Activated CD4-positive, alpha-beta memory T cell treated with anti-CD3 and anti-CD28 coated beads, Interleukin-2, amount 10 ng/mL, durations not matched to agents 7 days and 5 days (primary cell): ENCODE measurements at regions not wholly inside any gene's neighbourhood (a gene's known extent, or its start where the extent isn't known, plus 50 kb on each side); places are given as distances from the start of the nearest gene placed in this dataset.
"Not testable (repeated sequence)": the region's sequence is repeated elsewhere in the genome, so short reads cannot be mapped to it uniquely, and the experiment has no call there.

Experiments used
- CTCF ChIA-PET: fragments of 350-600 bp; sonication (Branson Sonifier 250); formaldehyde crosslinking; loops from one replicate; lab custom pipeline; 2021; ENCODE audit warnings: antibody characterized with exemption, inconsistent platforms; lab: Charles Lee
- POLR2A ChIA-PET: fragments of 350-600 bp; sonication (Branson Sonifier 250); formaldehyde crosslinking; loops from one replicate; lab custom pipeline; 2021; ENCODE audit warnings: antibody characterized with exemption; lab: Charles Lee
- DNase-seq: peaks from one replicate; pipeline ENCODE4 v3.0.0-alpha.2; 2020
- H3K27ac Mint-ChIP-seq: one replicate; pipeline ENCODE4 v1.8.0; 2021; ENCODE audit warnings: mild to moderate bottlenecking, mixed read lengths
- H3K27me3 Mint-ChIP-seq: one replicate; pipeline ENCODE4 v1.8.0; 2021; ENCODE audit warnings: mixed read lengths
- H3K36me3 Mint-ChIP-seq: one replicate; pipeline ENCODE4 v1.8.0; 2021; ENCODE audit warnings: low read depth, mixed read lengths
- H3K4me1 Mint-ChIP-seq: one replicate; pipeline ENCODE4 v1.8.0; 2021; ENCODE audit warnings: mixed read lengths
- H3K4me3 Mint-ChIP-seq: one replicate; pipeline ENCODE4 v1.8.0; 2021; ENCODE audit warnings: mild to moderate bottlenecking, mixed read lengths
- H3K9me3 Mint-ChIP-seq: one replicate; pipeline ENCODE4 v1.8.0; 2021; ENCODE audit warnings: mixed read lengths

DNA sequence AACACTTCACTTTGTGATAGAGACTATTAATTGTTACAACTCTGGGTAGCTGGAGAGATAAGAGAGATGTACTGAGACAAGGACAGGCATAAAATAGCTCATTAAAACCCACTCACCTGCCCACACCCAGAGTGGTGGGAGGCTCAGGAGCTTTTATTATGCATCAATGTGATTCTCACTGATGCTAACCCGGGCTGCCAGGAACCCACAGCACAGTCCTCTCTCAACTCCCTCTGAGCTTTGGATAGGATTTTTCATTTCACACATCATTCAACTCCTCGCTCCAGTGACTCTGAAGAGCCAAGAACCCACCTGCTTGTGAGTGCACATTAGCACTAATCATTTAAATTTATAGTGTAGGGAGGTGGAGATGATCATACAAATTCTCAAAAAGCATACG is 827.9 kb downstream of the FLRT2 start:
- no peaks in the 10 kb centered on the region for H3K27me3 Mint-ChIP-seq
- H3K9me3 Mint-ChIP-seq: peaks cover 4% of the 10 kb centered on the region
- POLR2A ChIA-PET: no interaction called here
- CTCF ChIA-PET: no interaction called here
- no peak overlapping the region for H3K4me3 Mint-ChIP-seq
- H3K4me1 Mint-ChIP-seq: no peaks in the 10 kb centered on the region
- no peaks in the 10 kb centered on the region for H3K36me3 Mint-ChIP-seq
- DNase-seq: no peak
- H3K27ac Mint-ChIP-seq: no peak overlapping the region

- Mint-ChIP-seq H3K9me3 (peaks cover 4% of the 10 kb centered on the region), H3K4me3 (no peak overlapping the region), H3K27ac (no peak overlapping the region), H3K4me1 (no peaks in the 10 kb centered on the region), H3K36me3 (no peaks in the 10 kb centered on the region), H3K27me3 (no peaks in the 10 kb centered on the region)
- ChIA-PET CTCF (no interaction called here), POLR2A (no interaction called here)
- no peak for DNase-seq
These were observed 827.2 kb downstream of the FLRT2 start for GRCh38 chr14:86357119-86357518.

DNA sequence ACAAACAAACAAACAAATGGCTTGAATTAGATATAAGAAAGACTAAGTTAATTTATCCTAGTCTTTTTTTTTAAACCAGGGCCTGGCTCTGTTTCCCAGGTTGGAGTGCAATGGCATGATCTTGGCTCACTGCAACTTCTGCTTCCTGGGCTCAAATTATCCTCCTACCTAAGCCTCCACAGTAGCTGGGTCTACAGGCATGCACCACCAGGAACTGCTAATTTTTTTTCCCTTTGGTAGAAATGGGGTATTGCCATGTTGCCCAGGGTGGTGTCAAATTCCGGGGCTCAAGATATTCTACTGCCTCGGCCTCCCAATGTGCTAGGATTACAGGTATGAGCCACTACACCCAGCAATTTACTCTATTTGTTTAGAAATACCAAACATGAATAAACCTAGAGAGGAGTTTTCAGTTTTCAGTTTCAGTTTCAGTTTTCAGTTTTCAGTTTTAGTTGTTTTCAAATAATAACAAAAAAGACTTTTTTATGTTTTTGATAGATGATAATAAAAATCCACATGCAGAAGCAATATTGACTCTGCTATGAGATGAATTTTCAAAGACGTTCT is 817.0 kb downstream of the FLRT2 start:
- no peaks in the 10 kb centered on the region for H3K27me3 Mint-ChIP-seq
- no peaks in the 10 kb centered on the region for H3K36me3 Mint-ChIP-seq
- no peak for DNase-seq
- no peak overlapping the region for H3K27ac Mint-ChIP-seq
- H3K4me1 Mint-ChIP-seq: peaks cover 4% of the 10 kb centered on the region
- peaks cover 4% of the 10 kb centered on the region for H3K9me3 Mint-ChIP-seq
- CTCF ChIA-PET: no interaction called here
- no peak overlapping the region for H3K4me3 Mint-ChIP-seq
- POLR2A ChIA-PET: no interaction called here

GRCh38 chr14:86334355-86334754 is 804.4 kb downstream of the FLRT2 start:
- POLR2A ChIA-PET: no interaction called here
- H3K4me3 Mint-ChIP-seq: no peak overlapping the region
- H3K27ac Mint-ChIP-seq: no peak overlapping the region
- peaks cover 9% of the 10 kb centered on the region for H3K9me3 Mint-ChIP-seq
- no peaks in the 10 kb centered on the region for H3K27me3 Mint-ChIP-seq
- CTCF ChIA-PET: no interaction called here
- no peaks in the 10 kb centered on the region for H3K4me1 Mint-ChIP-seq
- no peak for DNase-seq
- no peaks in the 10 kb centered on the region for H3K36me3 Mint-ChIP-seq

DNA sequence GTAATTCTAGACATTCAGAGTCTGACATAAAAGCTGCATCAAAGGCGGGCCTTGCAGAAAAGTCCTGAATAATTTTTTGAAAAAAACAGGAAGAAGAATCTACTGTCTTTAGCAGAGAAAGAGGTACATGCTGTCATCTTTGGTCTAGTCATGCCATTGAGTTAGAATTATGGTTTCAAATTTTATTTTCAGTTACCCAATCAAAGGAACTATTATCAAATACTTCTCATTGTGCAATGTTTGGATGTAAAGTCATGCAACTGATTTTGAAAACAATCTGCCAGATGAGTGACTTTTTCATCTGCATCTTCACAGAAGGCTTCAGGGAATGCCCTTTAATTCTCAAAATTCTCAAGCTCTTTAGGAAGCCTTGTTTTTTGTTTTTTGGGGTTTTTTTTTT is 803.5 kb downstream of the FLRT2 start:
- no peaks in the 10 kb centered on the region for H3K4me1 Mint-ChIP-seq
- peaks cover 6% of the 10 kb centered on the region for H3K9me3 Mint-ChIP-seq
- DNase-seq: no peak
- ChIA-PET CTCF (no interaction called here), POLR2A (no interaction called here)
- H3K27me3 Mint-ChIP-seq: no peaks in the 10 kb centered on the region
- no peaks in the 10 kb centered on the region for H3K36me3 Mint-ChIP-seq
- H3K27ac Mint-ChIP-seq: no peak overlapping the region
- H3K4me3 Mint-ChIP-seq: no peak overlapping the region

DNA sequence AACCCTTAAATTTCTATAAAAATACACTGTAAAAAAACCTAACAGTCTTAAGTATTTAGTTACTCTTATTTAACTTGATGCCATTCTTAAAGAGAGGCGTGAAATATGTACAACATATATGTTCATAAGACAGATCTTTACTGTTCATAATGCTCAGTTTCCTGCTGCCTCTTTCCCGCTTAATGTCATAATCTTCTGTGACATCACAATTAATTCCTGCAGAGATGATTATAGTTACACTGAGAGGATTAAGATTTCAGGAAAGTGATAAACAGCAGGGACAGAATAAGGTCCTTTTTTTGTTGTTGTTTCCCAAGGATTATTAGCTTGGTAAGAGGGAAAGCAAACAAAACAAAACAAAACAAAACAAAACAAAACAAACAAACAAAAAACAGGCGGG is 801.4 kb downstream of the FLRT2 start:
- peaks cover 4% of the 10 kb centered on the region for H3K9me3 Mint-ChIP-seq
- no peaks in the 10 kb centered on the region for H3K27me3 Mint-ChIP-seq
- DNase-seq: no peak
- H3K36me3 Mint-ChIP-seq: no peaks in the 10 kb centered on the region
- no peak overlapping the region for H3K4me3 Mint-ChIP-seq
- CTCF ChIA-PET: no interaction called here
- no peaks in the 10 kb centered on the region for H3K4me1 Mint-ChIP-seq
- POLR2A ChIA-PET: no interaction called here
- H3K27ac Mint-ChIP-seq: no peak overlapping the region

GRCh38 chr14:86321151-86321550 is 791.2 kb downstream of the FLRT2 start:
- no peak overlapping the region for H3K27ac Mint-ChIP-seq

DNA sequence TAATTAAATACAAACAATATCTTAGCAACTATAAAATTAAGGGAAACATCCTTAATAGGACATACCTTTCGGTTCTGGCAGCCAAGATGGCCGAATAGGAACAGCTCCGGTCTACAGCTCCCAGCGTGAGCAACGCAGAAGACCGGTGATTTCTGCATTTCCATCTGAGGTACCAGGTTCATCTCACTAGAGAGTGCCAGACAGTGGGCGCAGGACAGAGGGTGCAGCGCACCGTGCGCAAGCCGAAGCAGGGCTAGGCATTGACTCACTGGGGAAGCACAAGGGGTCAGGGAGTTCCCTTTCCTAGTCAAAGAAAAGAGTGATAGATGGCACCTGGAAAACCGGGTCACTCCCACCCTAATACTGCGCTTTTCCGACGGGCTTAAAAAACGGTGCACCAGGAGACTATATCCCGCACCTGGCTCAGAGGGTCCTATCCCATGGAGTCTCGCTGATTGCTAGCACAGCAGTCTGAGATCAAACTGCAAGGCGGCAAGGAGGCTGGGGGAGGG is 782.3 kb downstream of the FLRT2 start:
- H3K27me3 Mint-ChIP-seq, H3K4me3 Mint-ChIP-seq, DNase-seq, H3K27ac Mint-ChIP-seq, H3K36me3 Mint-ChIP-seq, POLR2A ChIA-PET, H3K4me1 Mint-ChIP-seq, CTCF ChIA-PET: not testable (repeated sequence)
- H3K9me3 Mint-ChIP-seq: peaks cover 11% of the 10 kb centered on the region

More at GRCh38 chr14:86321151-86321550, 791.2 kb downstream of the FLRT2 start:
- H3K4me1 Mint-ChIP-seq: no peaks in the 10 kb centered on the region
- DNase-seq: no peak
- CTCF ChIA-PET: no interaction called here
- no peaks in the 10 kb centered on the region for H3K9me3 Mint-ChIP-seq
- no peaks in the 10 kb centered on the region for H3K36me3 Mint-ChIP-seq
- H3K27me3 Mint-ChIP-seq: no peaks in the 10 kb centered on the region
- no peak overlapping the region for H3K4me3 Mint-ChIP-seq
- POLR2A ChIA-PET: no interaction called here

- POLR2A ChIA-PET: no interaction called here
- H3K4me3 Mint-ChIP-seq: no peak overlapping the region
- CTCF ChIA-PET: no interaction called here
- H3K27me3 Mint-ChIP-seq: no peaks in the 10 kb centered on the region
- no peak for DNase-seq
- no peak overlapping the region for H3K27ac Mint-ChIP-seq
- H3K36me3 Mint-ChIP-seq: no peaks in the 10 kb centered on the region
- no peaks in the 10 kb centered on the region for H3K4me1 Mint-ChIP-seq
- peaks cover 16% of the 10 kb centered on the region for H3K9me3 Mint-ChIP-seq
These were observed 781.2 kb downstream of the FLRT2 start for GRCh38 chr14:86311151-86311550.

DNA sequence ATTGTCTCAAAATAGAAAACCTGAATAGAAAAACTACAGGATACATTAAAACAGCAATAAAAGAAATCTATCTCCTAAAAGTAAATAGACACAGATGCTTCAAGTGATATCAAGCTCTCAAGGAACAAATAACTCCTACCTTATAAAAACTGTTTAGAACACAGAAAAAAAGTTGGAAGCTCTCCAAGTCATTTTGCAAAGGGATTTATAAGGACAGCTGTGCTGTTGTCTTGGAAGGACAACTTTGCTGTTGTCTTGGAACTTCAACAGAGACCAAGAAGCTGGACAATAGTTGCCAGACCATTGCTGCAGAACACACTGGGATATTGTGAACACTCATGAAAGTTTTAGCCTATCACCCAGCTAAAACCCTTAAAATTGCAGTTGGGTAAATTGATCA is 780.7 kb downstream of the FLRT2 start:
- ChIA-PET POLR2A (no interaction called here), CTCF (no interaction called here)
- H3K4me3 Mint-ChIP-seq: no peak overlapping the region
- peaks cover 16% of the 10 kb centered on the region for H3K9me3 Mint-ChIP-seq
- H3K4me1 Mint-ChIP-seq: no peaks in the 10 kb centered on the region
- H3K27ac Mint-ChIP-seq: no peak overlapping the region
- no peak for DNase-seq
- H3K27me3 Mint-ChIP-seq: no peaks in the 10 kb centered on the region
- H3K36me3 Mint-ChIP-seq: no peaks in the 10 kb centered on the region

DNA sequence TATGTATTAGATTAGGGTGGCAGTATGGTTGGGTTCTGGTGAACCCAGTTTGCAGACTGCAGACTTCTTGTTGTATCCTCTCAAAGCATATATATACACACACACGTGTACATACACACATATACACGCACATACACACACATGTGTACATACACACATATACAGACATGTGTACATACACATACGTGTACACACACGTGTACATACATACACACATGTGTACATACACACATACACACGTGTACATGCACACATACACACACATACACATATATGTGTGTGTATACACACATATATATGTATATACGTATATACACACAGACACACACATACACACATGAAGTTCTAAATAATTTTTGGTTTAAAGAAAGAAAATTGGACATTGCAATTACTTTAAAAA is 780.2 kb downstream of the FLRT2 start:
- Mint-ChIP-seq H3K9me3 (peaks cover 16% of the 10 kb centered on the region), H3K4me1 (no peaks in the 10 kb centered on the region), H3K27me3 (no peaks in the 10 kb centered on the region), H3K4me3 (no peak overlapping the region), H3K36me3 (no peaks in the 10 kb centered on the region), H3K27ac (no peak overlapping the region)
- CTCF ChIA-PET: no interaction called here
- no peak for DNase-seq
- POLR2A ChIA-PET: no interaction called here

- H3K27ac Mint-ChIP-seq: no peak overlapping the region
- H3K4me3 Mint-ChIP-seq: no peak overlapping the region
- DNase-seq: no peak
These were observed 775.1 kb downstream of the FLRT2 start for GRCh38 chr14:86305058-86305457.

GRCh38 chr14:86299994-86300393 is 770.0 kb downstream of the FLRT2 start:
- Mint-ChIP-seq H3K4me3 (no peak overlapping the region), H3K4me1 (no peaks in the 10 kb centered on the region), H3K36me3 (no peaks in the 10 kb centered on the region), H3K27me3 (no peaks in the 10 kb centered on the region), H3K9me3 (peaks cover 4% of the 10 kb centered on the region), H3K27ac (no peak overlapping the region)
- CTCF ChIA-PET: no interaction called here
- POLR2A ChIA-PET: no interaction called here
- DNase-seq: no peak

More at GRCh38 chr14:86305058-86305457, 775.1 kb downstream of the FLRT2 start:
- H3K36me3 Mint-ChIP-seq: no peaks in the 10 kb centered on the region
- H3K27me3 Mint-ChIP-seq: no peaks in the 10 kb centered on the region
- ChIA-PET POLR2A (no interaction called here), CTCF (no interaction called here)
- no peaks in the 10 kb centered on the region for H3K4me1 Mint-ChIP-seq
- peaks cover 18% of the 10 kb centered on the region for H3K9me3 Mint-ChIP-seq

DNA sequence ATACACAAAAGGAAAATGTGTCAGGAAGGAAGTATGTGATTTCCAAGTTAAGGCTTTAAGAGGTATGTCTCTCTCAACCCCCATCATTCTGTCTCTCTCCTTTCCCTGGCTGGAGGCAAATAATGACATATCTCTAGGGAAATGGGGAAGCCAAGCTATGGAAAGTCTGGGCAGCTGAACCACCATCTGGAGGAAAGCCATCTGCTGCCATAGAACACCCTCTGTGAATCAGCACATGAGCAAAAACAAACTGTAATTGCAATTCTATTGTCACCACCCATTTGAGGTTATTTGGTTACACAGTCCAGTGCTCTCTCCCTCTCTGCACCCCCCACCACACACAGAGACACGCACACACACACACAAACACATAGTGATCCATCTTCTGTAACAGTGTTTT is 766.2 kb downstream of the FLRT2 start:
- Mint-ChIP-seq H3K36me3 (no peaks in the 10 kb centered on the region), H3K4me3 (no peak overlapping the region), H3K9me3 (peaks cover 2% of the 10 kb centered on the region), H3K27ac (no peak overlapping the region), H3K27me3 (no peaks in the 10 kb centered on the region), H3K4me1 (no peaks in the 10 kb centered on the region)
- POLR2A ChIA-PET: no interaction called here
- CTCF ChIA-PET: no interaction called here
- no peak for DNase-seq
